ENCODE measurements at regions not wholly inside any gene's neighbourhood (a gene's known extent, or its start where the extent isn't known, plus 50 kb on each side); places are given as distances from the start of the nearest gene placed in this dataset.
"Not testable (repeated sequence)": the region's sequence is repeated elsewhere in the genome, so short reads cannot be mapped to it uniquely, and the experiment has no call there.

- Histone ChIP-seq H3K36me3 (ENCODE audit: low read depth) (no peaks in the 10 kb centered on the region), H3K4me1 (ENCODE audit: insufficient read depth, poor library complexity, severe bottlenecking) (peaks cover 18% of the 10 kb centered on the region), H3K27me3 (ENCODE audit: insufficient read depth, poor library complexity, severe bottlenecking) (no peaks in the 10 kb centered on the region), H3K4me3 (ENCODE audit: severe bottlenecking) (no peak overlapping the region), H3K9me3 (ENCODE audit: severe bottlenecking) (no peaks in the 10 kb centered on the region), H3K27ac (ENCODE audit: poor library complexity, severe bottlenecking) (no peak overlapping the region)
- no peak for TF ChIP-seq CTCF (IDR thresholded peaks at IDR 0.05; ENCODE audit: poor library complexity, severe bottlenecking)
- ATAC-seq (ENCODE audit: low read depth) (no peak), DNase-seq (ENCODE audit: low spot score) (no peak)
Measured at GRCh38 chr9:113678119-113678858, 197.8 kb upstream of the ZNF618 start.

- no peaks in the 10 kb centered on the region for H3K27me3 ChIP-seq (ENCODE audit: insufficient read depth, poor library complexity, severe bottlenecking)
- H3K4me3 ChIP-seq (ENCODE audit: severe bottlenecking): no peak overlapping the region
- ATAC-seq (ENCODE audit: low read depth): no peak
- no peaks in the 10 kb centered on the region for H3K9me3 ChIP-seq (ENCODE audit: severe bottlenecking)
- no peak overlapping the region for H3K27ac ChIP-seq (ENCODE audit: poor library complexity, severe bottlenecking)
- DNase-seq (ENCODE audit: low spot score): no peak
- no peak for TF ChIP-seq CTCF (IDR thresholded peaks at IDR 0.05; ENCODE audit: poor library complexity, severe bottlenecking)
- H3K4me1 ChIP-seq (ENCODE audit: insufficient read depth, poor library complexity, severe bottlenecking): peaks cover 18% of the 10 kb centered on the region
- H3K36me3 ChIP-seq (ENCODE audit: low read depth): no peaks in the 10 kb centered on the region
Measured at GRCh38 chr9:113678859-113679256, 197.3 kb upstream of the ZNF618 start.

- Histone ChIP-seq H3K27me3 (ENCODE audit: insufficient read depth, poor library complexity, severe bottlenecking) (peaks cover 5% of the 10 kb centered on the region), H3K36me3 (ENCODE audit: low read depth) (no peaks in the 10 kb centered on the region), H3K9me3 (ENCODE audit: severe bottlenecking) (no peaks in the 10 kb centered on the region), H3K27ac (ENCODE audit: poor library complexity, severe bottlenecking) (no peak overlapping the region), H3K4me1 (ENCODE audit: insufficient read depth, poor library complexity, severe bottlenecking) (no peaks in the 10 kb centered on the region), H3K4me3 (ENCODE audit: severe bottlenecking) (no peak overlapping the region)
- ATAC-seq (ENCODE audit: low read depth) (peak; percentile 33; the same call in 1 of the 3 replicates), DNase-seq (ENCODE audit: low spot score) (no peak)
- peak; percentile 91 for TF ChIP-seq CTCF (IDR thresholded peaks at IDR 0.05; ENCODE audit: poor library complexity, severe bottlenecking)
Measured at GRCh38 chr9:113682297-113682771, 193.8 kb upstream of the ZNF618 start.

GRCh38 chr9:113685636-113686035 lies 190.5 kb upstream of the ZNF618 start:
- not testable (repeated sequence) for H3K36me3 ChIP-seq (ENCODE audit: low read depth); DNase-seq (ENCODE audit: low spot score); H3K27ac ChIP-seq (ENCODE audit: poor library complexity, severe bottlenecking); H3K4me1 ChIP-seq (ENCODE audit: insufficient read depth, poor library complexity, severe bottlenecking); ATAC-seq (ENCODE audit: low read depth); H3K9me3 ChIP-seq (ENCODE audit: severe bottlenecking); H3K4me3 ChIP-seq (ENCODE audit: severe bottlenecking)
- peaks cover 19% of the 10 kb centered on the region for H3K27me3 ChIP-seq (ENCODE audit: insufficient read depth, poor library complexity, severe bottlenecking)

DNA sequence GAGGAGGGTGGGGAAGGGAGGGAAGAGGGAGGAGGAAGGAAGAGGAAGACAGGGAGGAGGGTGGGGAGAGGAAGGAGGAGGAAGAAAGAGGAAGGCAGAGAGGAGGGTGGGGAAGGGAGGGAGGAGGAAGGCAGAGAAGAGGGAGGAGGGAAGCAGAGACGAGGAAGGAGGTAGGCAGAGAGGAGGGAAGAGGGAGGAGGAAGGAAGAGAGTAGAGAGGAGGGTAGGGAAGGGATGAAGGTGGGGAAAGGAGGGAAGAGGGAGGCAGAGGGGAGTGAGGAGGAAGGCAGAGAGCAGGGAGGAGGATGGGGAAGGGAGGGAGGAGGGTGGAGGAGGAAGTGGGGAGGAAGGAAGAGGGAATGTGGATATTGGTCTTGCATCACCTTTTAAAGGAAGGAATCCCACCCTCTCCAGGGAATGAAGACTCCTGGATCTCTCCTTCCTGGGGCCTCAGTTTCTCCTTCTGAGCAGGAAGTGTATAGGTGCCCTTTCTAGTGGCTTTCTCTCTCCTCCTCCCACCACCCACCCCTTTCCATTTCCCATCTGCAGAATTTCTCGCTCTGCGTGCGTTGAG lies 188.9 kb upstream of the ZNF618 start:
- no peak for ATAC-seq (ENCODE audit: low read depth)
- Histone ChIP-seq H3K4me3 (ENCODE audit: severe bottlenecking) (no peak overlapping the region), H3K36me3 (ENCODE audit: low read depth) (no peaks in the 10 kb centered on the region), H3K9me3 (ENCODE audit: severe bottlenecking) (no peaks in the 10 kb centered on the region), H3K4me1 (ENCODE audit: insufficient read depth, poor library complexity, severe bottlenecking) (no peaks in the 10 kb centered on the region), H3K27ac (ENCODE audit: poor library complexity, severe bottlenecking) (no peak overlapping the region), H3K27me3 (ENCODE audit: insufficient read depth, poor library complexity, severe bottlenecking) (peaks cover 19% of the 10 kb centered on the region)
- no peak for DNase-seq (ENCODE audit: low spot score)
- no peak for TF ChIP-seq CTCF (IDR thresholded peaks at IDR 0.05; ENCODE audit: poor library complexity, severe bottlenecking)
